ENCODE measurements at regions not wholly inside any gene's neighbourhood (a gene's known extent, or its start where the extent isn't known, plus 50 kb on each side); places are given as distances from the start of the nearest gene placed in this dataset.
A peak's percentile ranks its signal among the peaks of the same experiment; 100 is the strongest.

DNA sequence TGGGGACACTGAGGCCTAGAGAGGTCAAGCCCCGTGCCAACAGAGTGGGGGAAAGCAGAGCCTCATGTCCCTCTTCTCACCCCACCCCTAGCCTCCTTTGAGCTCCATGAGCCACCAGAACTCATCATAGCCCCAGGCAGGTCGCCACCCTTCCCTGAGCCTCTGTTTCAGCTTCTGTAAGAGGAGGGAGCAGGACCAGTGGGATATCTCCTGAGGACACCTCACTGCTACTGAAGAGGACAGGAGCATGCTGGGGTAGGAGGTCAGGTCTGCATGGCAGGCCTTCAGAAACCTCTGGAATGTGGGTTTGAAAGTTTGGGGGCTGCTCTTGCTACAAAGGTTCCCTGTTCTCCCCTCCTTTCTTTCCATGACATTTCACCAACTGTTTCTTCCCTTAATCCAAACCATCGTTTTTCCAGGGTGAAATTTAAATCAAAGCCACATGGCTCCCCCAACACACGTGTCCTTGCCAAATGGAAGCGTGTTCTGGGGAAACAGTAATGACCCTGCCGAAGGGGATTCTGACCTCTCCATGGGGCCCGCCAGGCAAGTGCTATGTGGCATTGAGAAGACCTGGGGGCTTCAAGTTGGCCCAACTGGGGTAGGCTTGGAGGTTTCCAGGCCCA is 88.1 kb upstream of the RUNX3 start:
- Histone ChIP-seq H4K20me1 (ENCODE audit: insufficient read depth, poor library complexity, severe bottlenecking) (no peaks in the 10 kb centered on the region), H3K4me1 (ENCODE audit: insufficient read depth) (no peaks in the 10 kb centered on the region), H3K9me2 (replicated peaks; ENCODE audit: insufficient read depth) (no peaks in the 10 kb centered on the region), H3K27ac (peak overlapping the region; percentile 37), H3K36me3 (replicated peaks; ENCODE audit: insufficient read depth, low read depth) (no peaks in the 10 kb centered on the region), H3K79me2 (no peaks in the 10 kb centered on the region), H3K4me3 (no peak overlapping the region), H2AFZ (no peak overlapping the region), H3K4me2 (no peak overlapping the region), H3K9me3 (ENCODE audit: low read depth) (no peaks in the 10 kb centered on the region), H3K27me3 (no peaks in the 10 kb centered on the region)
- TF ChIP-seq EZH2phosphoT487 (IDR thresholded peaks at IDR 0.05; ENCODE audit: low read depth, severe bottlenecking, unreplicated experiment): no peak
- TF ChIP-seq EZH2 (IDR thresholded peaks at IDR 0.05; ENCODE audit: borderline replicate concordance): no peak
- TF ChIP-seq, protein P1, sequence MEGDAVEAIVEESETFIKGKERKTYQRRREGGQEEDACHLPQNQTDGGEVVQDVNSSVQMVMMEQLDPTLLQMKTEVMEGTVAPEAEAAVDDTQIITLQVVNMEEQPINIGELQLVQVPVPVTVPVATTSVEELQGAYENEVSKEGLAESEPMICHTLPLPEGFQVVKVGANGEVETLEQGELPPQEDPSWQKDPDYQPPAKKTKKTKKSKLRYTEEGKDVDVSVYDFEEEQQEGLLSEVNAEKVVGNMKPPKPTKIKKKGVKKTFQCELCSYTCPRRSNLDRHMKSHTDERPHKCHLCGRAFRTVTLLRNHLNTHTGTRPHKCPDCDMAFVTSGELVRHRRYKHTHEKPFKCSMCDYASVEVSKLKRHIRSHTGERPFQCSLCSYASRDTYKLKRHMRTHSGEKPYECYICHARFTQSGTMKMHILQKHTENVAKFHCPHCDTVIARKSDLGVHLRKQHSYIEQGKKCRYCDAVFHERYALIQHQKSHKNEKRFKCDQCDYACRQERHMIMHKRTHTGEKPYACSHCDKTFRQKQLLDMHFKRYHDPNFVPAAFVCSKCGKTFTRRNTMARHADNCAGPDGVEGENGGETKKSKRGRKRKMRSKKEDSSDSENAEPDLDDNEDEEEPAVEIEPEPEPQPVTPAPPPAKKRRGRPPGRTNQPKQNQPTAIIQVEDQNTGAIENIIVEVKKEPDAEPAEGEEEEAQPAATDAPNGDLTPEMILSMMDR (IDR thresholded peaks at IDR 0.05; ENCODE audit: poor library complexity): no peak
- DNase-seq (ENCODE audit: low spot score): no peak
- 80% methylated on average over 7 of the region's 7 CpGs for WGBS (ENCODE audit: low lambda C conversion rate, missing lambda C conversion rate)

DNA sequence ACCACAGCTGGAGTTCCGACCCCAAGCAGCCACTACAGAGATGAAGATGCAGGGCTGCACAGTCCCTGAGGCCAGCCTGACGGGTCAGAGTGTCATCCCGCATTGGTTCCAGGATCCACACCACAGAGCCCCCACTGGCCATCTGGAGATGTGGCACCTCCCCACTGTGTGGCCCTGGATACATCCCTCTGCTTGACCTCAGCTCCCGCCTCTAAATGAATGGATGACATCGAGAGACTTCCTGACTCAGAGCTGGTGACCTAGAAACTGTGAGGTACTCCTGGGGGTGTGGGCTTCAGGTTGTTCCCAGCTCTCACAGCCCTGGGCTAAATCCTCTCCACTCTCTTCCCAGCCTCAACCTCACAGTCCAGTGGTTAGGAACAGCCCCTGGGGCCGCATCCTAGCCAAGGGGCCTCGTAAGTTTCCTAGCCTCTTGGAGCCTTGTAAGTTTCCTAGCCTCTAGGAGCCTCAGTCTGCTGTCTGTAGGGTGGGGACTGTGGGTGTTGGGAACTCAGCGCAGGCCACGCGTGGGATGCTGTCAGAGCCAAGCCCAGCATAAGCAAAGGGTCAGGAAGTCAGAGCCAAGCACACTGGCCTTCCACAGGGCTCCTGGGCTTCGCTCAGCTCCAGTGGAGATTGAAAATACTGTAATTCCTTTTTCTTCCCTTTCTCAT is 87.5 kb upstream of the RUNX3 start:
- DNase-seq (ENCODE audit: low spot score): no peak
- Histone ChIP-seq H3K4me3 (no peak overlapping the region), H3K4me1 (ENCODE audit: insufficient read depth) (no peaks in the 10 kb centered on the region), H3K79me2 (no peaks in the 10 kb centered on the region), H4K20me1 (ENCODE audit: insufficient read depth, poor library complexity, severe bottlenecking) (no peaks in the 10 kb centered on the region), H3K27me3 (no peaks in the 10 kb centered on the region), H3K4me2 (no peak overlapping the region), H2AFZ (no peak overlapping the region), H3K27ac (peak overlapping the region; percentile 37), H3K36me3 (replicated peaks; ENCODE audit: insufficient read depth, low read depth) (no peaks in the 10 kb centered on the region), H3K9me3 (ENCODE audit: low read depth) (no peaks in the 10 kb centered on the region), H3K9me2 (replicated peaks; ENCODE audit: insufficient read depth) (no peaks in the 10 kb centered on the region)
- TF ChIP-seq, protein P1 (IDR thresholded peaks at IDR 0.05; ENCODE audit: poor library complexity): no peak
- TF ChIP-seq EZH2 (IDR thresholded peaks at IDR 0.05; ENCODE audit: borderline replicate concordance) (no peak), EZH2phosphoT487 (IDR thresholded peaks at IDR 0.05; ENCODE audit: low read depth, severe bottlenecking, unreplicated experiment) (no peak)
- WGBS (ENCODE audit: low lambda C conversion rate, missing lambda C conversion rate): 79% methylated on average over 11 of the region's 11 CpGs

DNA sequence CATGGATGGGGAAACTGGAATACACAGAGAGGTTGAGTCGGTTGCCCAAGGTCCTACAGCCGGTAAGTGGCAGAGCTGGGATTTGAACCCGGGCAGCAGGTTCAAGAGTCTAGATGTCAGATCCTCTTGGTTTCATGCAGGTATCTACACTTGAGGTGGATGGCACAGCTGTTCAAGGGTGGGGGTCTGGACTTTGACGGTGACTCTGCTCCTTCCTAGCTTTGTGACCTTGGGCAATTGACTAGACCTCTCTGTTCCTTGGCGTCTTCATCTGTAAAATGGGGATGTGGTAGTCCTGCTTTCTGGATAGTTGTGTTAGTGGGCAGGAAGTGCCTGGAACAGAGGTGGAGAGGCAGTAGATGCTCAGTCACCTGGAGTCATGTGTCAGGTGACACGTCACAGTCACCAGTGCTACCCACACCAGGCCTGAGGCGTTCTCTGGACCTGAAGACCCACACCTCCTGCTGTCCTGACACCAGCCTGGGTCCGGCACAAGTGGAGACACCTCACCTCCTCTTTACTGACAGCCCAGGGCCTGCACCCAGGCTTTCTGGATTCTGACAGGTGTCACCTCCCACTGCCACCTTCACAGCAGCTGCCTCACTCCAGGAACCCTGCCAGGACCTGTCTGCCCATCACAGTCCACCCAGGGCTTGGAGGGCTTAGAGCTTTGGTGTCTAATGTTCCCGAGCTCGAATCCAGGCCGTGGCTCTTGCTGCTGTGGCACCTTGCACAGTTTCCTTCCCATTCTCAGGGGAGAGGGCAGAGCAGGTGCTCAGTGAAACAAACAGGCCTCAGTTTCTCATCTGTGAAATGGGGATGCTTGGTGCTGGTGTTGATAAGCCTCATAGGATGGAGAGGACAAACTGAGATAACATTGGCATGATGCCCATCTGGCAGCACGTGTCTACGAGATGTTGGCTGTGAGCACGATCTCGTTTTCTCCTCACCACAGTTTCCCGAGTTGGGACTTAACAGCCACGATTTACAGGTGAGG is 83.2 kb upstream of the RUNX3 start:
- WGBS (ENCODE audit: low lambda C conversion rate, missing lambda C conversion rate): 93% methylated on average over 17 of the region's 17 CpGs
- Histone ChIP-seq H4K20me1 (ENCODE audit: insufficient read depth, poor library complexity, severe bottlenecking) (no peaks in the 10 kb centered on the region), H3K9me3 (ENCODE audit: low read depth) (no peaks in the 10 kb centered on the region), H3K9me2 (replicated peaks; ENCODE audit: insufficient read depth) (no peaks in the 10 kb centered on the region), H3K27ac (no peak overlapping the region), H3K36me3 (replicated peaks; ENCODE audit: insufficient read depth, low read depth) (no peaks in the 10 kb centered on the region), H2AFZ (no peak overlapping the region), H3K4me3 (no peak overlapping the region), H3K4me2 (no peak overlapping the region), H3K79me2 (no peaks in the 10 kb centered on the region), H3K4me1 (ENCODE audit: insufficient read depth) (no peaks in the 10 kb centered on the region), H3K27me3 (no peaks in the 10 kb centered on the region)
- TF ChIP-seq EZH2phosphoT487 (IDR thresholded peaks at IDR 0.05; ENCODE audit: low read depth, severe bottlenecking, unreplicated experiment) (no peak), EZH2 (IDR thresholded peaks at IDR 0.05; ENCODE audit: borderline replicate concordance) (no peak)
- TF ChIP-seq, protein P1 (IDR thresholded peaks at IDR 0.05; ENCODE audit: poor library complexity): no peak
- no peak for DNase-seq (ENCODE audit: low spot score)
